ENCODE measurements at regions not wholly inside any gene's neighbourhood (a gene's known extent, or its start where the extent isn't known, plus 50 kb on each side); places are given as distances from the start of the nearest gene placed in this dataset.

- TF ChIP-seq, protein P1, sequence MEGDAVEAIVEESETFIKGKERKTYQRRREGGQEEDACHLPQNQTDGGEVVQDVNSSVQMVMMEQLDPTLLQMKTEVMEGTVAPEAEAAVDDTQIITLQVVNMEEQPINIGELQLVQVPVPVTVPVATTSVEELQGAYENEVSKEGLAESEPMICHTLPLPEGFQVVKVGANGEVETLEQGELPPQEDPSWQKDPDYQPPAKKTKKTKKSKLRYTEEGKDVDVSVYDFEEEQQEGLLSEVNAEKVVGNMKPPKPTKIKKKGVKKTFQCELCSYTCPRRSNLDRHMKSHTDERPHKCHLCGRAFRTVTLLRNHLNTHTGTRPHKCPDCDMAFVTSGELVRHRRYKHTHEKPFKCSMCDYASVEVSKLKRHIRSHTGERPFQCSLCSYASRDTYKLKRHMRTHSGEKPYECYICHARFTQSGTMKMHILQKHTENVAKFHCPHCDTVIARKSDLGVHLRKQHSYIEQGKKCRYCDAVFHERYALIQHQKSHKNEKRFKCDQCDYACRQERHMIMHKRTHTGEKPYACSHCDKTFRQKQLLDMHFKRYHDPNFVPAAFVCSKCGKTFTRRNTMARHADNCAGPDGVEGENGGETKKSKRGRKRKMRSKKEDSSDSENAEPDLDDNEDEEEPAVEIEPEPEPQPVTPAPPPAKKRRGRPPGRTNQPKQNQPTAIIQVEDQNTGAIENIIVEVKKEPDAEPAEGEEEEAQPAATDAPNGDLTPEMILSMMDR (IDR thresholded peaks at IDR 0.05; ENCODE audit: control insufficient read depth, insufficient read depth, low read depth, low read length, missing control alignments), result no peak
- DNase-seq (ENCODE audit: low read depth), result no peak
- no peak overlapping the region for H3K4me3 ChIP-seq (ENCODE audit: control insufficient read depth, low read depth, low read length)
Measured at GRCh38 chr14:39621223-39621622, 189.0 kb upstream of the FBXO33 start.

GRCh38 chr14:39617537-39617936, 185.3 kb upstream of the FBXO33 start:
- TF ChIP-seq, protein P1 (IDR thresholded peaks at IDR 0.05; ENCODE audit: control insufficient read depth, insufficient read depth, low read depth, low read length, missing control alignments), result no peak
- H3K4me3 ChIP-seq (ENCODE audit: control insufficient read depth, low read depth, low read length), result no peak overlapping the region
- no peak for DNase-seq (ENCODE audit: low read depth)

- TF ChIP-seq, protein P1 (IDR thresholded peaks at IDR 0.05; ENCODE audit: control insufficient read depth, insufficient read depth, low read depth, low read length, missing control alignments), result no peak
- no peak for DNase-seq (ENCODE audit: low read depth)
Measured at GRCh38 chr14:39615352-39615751, 183.1 kb upstream of the FBXO33 start.

DNA sequence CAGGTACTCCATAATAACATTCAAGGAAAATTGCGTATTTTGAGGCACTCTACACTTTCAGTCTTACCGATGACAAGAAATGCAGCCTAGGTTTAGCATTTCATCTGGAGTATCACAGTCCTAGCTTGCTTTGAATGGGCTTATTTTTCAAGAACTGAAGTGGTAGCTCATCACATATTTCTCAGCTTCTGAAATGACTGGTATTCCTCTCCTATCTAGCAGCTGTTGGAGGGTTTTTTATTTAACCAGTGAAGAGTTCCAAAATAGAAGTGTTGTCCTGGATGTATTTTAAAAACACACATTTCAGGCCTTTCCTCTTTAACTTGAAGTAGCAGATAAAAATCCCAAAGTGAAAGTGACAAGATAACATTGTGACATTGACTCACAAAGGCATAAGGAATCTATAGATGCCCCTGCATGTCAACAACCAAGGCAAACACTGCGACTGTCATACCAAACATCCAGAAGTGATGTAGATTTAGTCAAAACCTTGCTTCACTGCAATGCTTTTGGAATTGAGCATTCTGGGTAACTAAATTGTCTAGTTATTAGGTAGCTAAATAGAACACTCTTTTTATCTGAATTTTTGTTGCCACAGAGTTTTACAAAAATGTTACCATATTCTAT, 182.2 kb upstream of the FBXO33 start:
- TF ChIP-seq, protein P1 (IDR thresholded peaks at IDR 0.05; ENCODE audit: control insufficient read depth, insufficient read depth, low read depth, low read length, missing control alignments), result no peak
- no peak for DNase-seq (ENCODE audit: low read depth)
- H3K4me3 ChIP-seq (ENCODE audit: control insufficient read depth, low read depth, low read length), result no peak overlapping the region

More at GRCh38 chr14:39615352-39615751, 183.1 kb upstream of the FBXO33 start:
- H3K4me3 ChIP-seq (ENCODE audit: control insufficient read depth, low read depth, low read length), result no peak overlapping the region

DNA sequence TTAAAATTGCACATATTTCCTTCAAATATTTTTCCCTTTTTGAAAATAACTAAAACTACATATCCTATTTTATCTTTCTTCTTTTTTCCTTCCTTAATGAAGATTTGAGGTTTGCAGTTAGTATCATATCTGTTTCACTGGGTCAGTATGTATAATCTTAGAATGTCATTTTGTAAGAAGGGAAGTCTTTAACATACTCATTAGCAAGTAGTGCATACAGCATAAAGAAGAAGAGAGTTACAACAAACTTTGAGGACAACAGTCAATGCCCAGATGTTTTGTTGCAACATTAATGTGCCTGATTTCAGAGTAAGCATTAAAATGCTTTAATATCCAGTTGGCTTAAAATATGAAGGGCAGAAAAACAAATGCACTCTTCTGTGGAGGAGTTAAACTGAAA, 176.9 kb upstream of the FBXO33 start:
- DNase-seq (ENCODE audit: low read depth), result no peak
- H3K4me3 ChIP-seq (ENCODE audit: control insufficient read depth, low read depth, low read length), result no peak overlapping the region
- TF ChIP-seq, protein P1 (IDR thresholded peaks at IDR 0.05; ENCODE audit: control insufficient read depth, insufficient read depth, low read depth, low read length, missing control alignments), result no peak

DNA sequence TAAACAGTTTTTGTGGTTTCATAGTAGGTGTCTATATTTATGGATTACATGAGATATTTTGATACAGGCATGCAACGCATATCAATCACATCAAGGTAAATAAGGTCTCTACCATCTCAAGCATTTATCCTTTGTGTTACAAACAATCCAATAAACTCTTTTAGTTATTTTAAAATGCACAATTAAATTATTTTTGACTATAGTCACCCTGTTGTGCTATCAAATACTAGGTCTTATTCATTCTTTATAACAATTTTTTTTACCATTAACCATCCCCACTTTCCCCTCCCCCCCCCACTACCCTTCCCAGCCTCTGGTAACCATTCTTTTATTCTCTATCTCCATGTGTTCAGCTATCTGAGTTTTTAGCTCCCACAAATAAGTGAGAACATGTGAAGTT, 175.7 kb upstream of the FBXO33 start:
- TF ChIP-seq, protein P1 (IDR thresholded peaks at IDR 0.05; ENCODE audit: control insufficient read depth, insufficient read depth, low read depth, low read length, missing control alignments), result no peak
- DNase-seq (ENCODE audit: low read depth), result no peak
- H3K4me3 ChIP-seq (ENCODE audit: control insufficient read depth, low read depth, low read length), result no peak overlapping the region

Measured in AG09309 (cell line).